GM12878 (cell line): ENCODE measurements at regions not wholly inside any gene's neighbourhood (a gene's known extent, or its start where the extent isn't known, plus 50 kb on each side); places are given as distances from the start of the nearest gene placed in this dataset.

ENCODE experiments used
- ATAC-seq: fragments of 200-7000 bp; cut with Tn5 transposase; 3 replicates; pipeline ENCODE4 v1.9.1; 2020; ENCODE audit warnings: mild to moderate bottlenecking, moderate library complexity
- BruUV-seq: library from RNA; stranded (reverse); fragments of 400-500 nt; replicated peaks from 2 replicates; lab custom pipeline; 2021; lab: Mats Ljungman, UMichigan
- CTCF ChIA-PET: fragments of 300-600 bp; sonication (Branson Sonifier 250); formaldehyde crosslinking; extraction: SDS; loops from one replicate; lab custom pipeline; 2021; ENCODE audit warnings: inconsistent platforms; lab: Yijun Ruan, JAX
- POLR2A ChIA-PET: fragments of 350-600 bp; formaldehyde crosslinking; extraction: SDS; loops from one replicate; lab custom pipeline; 2021; ENCODE audit warnings: inconsistent platforms; lab: Charles Lee
- RAD21 ChIA-PET: fragments of 300-600 bp; sonication (Branson Sonifier 250); formaldehyde crosslinking; loops from one replicate; lab custom pipeline; 2023; ENCODE audit warnings: antibody characterized with exemption; ENCODE audit not compliant: unreplicated experiment; lab: Charles Lee
- SMC1A ChIA-PET: fragments of 300-600 bp; sonication (Branson Sonifier 250); formaldehyde crosslinking; loops from one replicate; lab custom pipeline; 2023; ENCODE audit not compliant: unreplicated experiment, uncharacterized antibody; lab: Charles Lee
- DNase-seq: peaks from one replicate; pipeline ENCODE4 v3.0.0-alpha.2; 2011; ENCODE audit warnings: low read depth, low spot score
- FAIRE-seq: peaks from 3 replicates; lab custom pipeline; 2011; peaks lifted over from hg19 to GRCh38; lab: Jason Lieb, UNC
- H2AFZ ChIP-seq: 2 replicates; pipeline ENCODE4 v1.6.0; 2011; ENCODE audit warnings: low read depth, low read length, control low read depth; ENCODE audit not compliant: control insufficient read depth
- H3K27ac ChIP-seq: 2 replicates; pipeline ENCODE4 v1.5.1; 2011; ENCODE audit warnings: control low read depth; ENCODE audit not compliant: control insufficient read depth, insufficient read depth
- H3K27me3 ChIP-seq, 2 experiments: replicated peaks in 1 of 2; 2 replicates each; pipeline versions ENCODE4 v1.6.0 to v1.6.1; 2011; ENCODE audit warnings: low read length in 1 of 2; ENCODE audit not compliant: control insufficient read depth in 2 of 2, insufficient read depth in 2 of 2
- H3K36me3 ChIP-seq, 2 experiments: 2 replicates each; pipeline ENCODE4 v1.5.1; 2011; ENCODE audit warnings: low read length in 1 of 2; ENCODE audit not compliant: control insufficient read depth in 2 of 2, insufficient read depth in 2 of 2
- H3K4me1 ChIP-seq: 2 replicates; pipeline ENCODE4 v1.6.1; 2011; ENCODE audit warnings: mild to moderate bottlenecking, low read length, moderate library complexity, mixed read lengths; ENCODE audit not compliant: control insufficient read depth, insufficient read depth
- H3K4me2 ChIP-seq: 2 replicates; pipeline ENCODE4 v1.6.0; 2011; ENCODE audit warnings: control low read depth; ENCODE audit not compliant: control insufficient read depth, insufficient read depth
- H3K4me3 ChIP-seq: fragments of 200-600 bp; sonication (generic); 2 replicates; pipeline ENCODE4 v1.5.1; 2016
- H3K79me2 ChIP-seq: 2 replicates; pipeline ENCODE4 v1.6.0; 2011; ENCODE audit warnings: low read length; ENCODE audit not compliant: control insufficient read depth, insufficient read depth
- H3K9ac ChIP-seq: 2 replicates; pipeline ENCODE4 v1.8.0; 2011; ENCODE audit warnings: low read length, control low read depth, mixed read lengths; ENCODE audit not compliant: control insufficient read depth, insufficient read depth
- H3K9me3 ChIP-seq: replicated peaks from 3 replicates; pipeline ENCODE4 v1.5.1; 2011; ENCODE audit warnings: mild to moderate bottlenecking, low read length; ENCODE audit not compliant: control insufficient read depth, insufficient read depth
- H4K20me1 ChIP-seq: 2 replicates; pipeline ENCODE4 v1.6.0; 2011; ENCODE audit not compliant: control insufficient read depth, insufficient read depth
- HDAC6 ChIP-seq: fragments of 200-600 bp; sonication (generic); IDR thresholded peaks from one replicate; pipeline ENCODE4 v1.8.0; 2017; ENCODE audit warnings: antibody characterized with exemption; ENCODE audit not compliant: unreplicated experiment
- MTA2 ChIP-seq: fragments of 450-650 bp; IDR thresholded peaks from 2 replicates; pipeline ENCODE4 v1.6.1; 2016; ENCODE audit warnings: low read depth, mild to moderate bottlenecking, moderate library complexity
- NFYA ChIP-seq: IDR thresholded peaks from 2 replicates; pipeline ENCODE4 v1.6.1; 2011; ENCODE audit warnings: low read depth, mild to moderate bottlenecking, low read length, improper control_type of control experiment, borderline replicate concordance
- ZNF274 ChIP-seq: IDR thresholded peaks from one replicate; pipeline ENCODE4 v1.8.0; 2011; ENCODE audit not compliant: insufficient read length, insufficient read depth
- WGBS: methylation state at CpG from one replicate; pipeline ENCODE4 v1.1.6; 2016; ENCODE audit warnings: low lambda C conversion rate; ENCODE audit not compliant: insufficient replicate concordance, insufficient coverage; ENCODE audit errors: missing lambda C conversion rate; 5-methylcytosine and 5-hydroxymethylcytosine counted together
- in situ Hi-C: fragments of 300-500 bp; cut with MboI; formaldehyde crosslinking; loops from 9 replicates; pipeline ENCODE4 v1.14.3; 2018; ENCODE audit warnings: mixed read lengths
- intact Hi-C: fragments of 100-400 bp; cut with micrococcal nuclease; formaldehyde crosslinking; loops from one replicate; pipeline ENCODE4 v1.14.2; 2022; ENCODE audit not compliant: unreplicated experiment
- TF ChIP-seq, protein P1 (sequence below): fragments of 450-650 bp; formaldehyde crosslinking; IDR thresholded peaks from 2 replicates; pipeline ENCODE4 v1.4.0; 2022; ENCODE audit warnings: mild to moderate bottlenecking, moderate library complexity
- TF ChIP-seq, protein P2 (sequence below): fragments of 450-650 bp; IDR thresholded peaks from 2 replicates; pipeline ENCODE4 v1.6.1; 2017; ENCODE audit warnings: mild to moderate bottlenecking, moderate library complexity
- TF ChIP-seq, protein P3 (sequence below): fragments of 450-650 bp; formaldehyde crosslinking; IDR thresholded peaks from 2 replicates; pipeline ENCODE4 v1.4.0; 2020; ENCODE audit warnings: mild to moderate bottlenecking, moderate library complexity
- TF ChIP-seq, protein P4 (sequence below): fragments of 450-650 bp; IDR thresholded peaks from 2 replicates; pipeline ENCODE4 v1.6.1; 2016; ENCODE audit warnings: mild to moderate bottlenecking

DNA sequence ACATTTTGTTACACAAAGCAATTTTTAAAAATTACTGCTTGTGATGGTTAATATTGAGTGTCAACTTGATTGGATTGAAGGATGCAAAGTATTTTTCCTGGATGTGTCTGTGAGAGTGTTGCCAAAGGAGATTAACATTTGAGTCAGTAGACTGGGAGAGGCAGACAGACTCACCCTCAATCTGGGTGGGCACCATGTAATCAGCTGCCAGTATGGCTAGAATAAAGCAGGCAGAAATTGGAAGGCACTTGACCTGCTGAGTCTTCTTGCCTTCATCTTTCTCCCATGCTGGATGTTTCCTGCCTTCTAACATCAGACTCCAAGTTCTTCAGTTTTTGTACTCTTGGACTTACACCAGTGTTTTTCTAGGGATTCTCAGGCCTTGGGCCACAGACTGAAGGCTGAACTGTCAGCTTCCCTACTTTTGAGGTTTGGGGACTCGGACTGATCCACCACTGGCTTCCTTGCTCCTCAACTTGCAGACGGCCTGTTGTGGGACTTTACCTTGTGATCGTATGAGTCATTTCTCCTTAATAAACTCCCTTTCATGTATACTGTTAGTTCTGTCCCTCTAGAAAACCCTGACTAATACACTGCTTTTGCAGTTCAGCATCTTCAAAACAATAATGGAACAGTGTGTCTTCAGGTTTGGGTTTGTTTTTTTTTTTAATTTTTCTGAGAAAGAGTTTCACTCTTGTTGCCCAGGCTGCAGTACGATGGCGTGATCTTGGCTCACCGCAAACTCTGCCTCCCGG, 244.1 kb upstream of the SEMA3C start (continued):
- no peak for TF ChIP-seq MTA2

- SMC1A ChIA-PET = no interaction called here
- Histone ChIP-seq H3K79me2 (no peaks in the 10 kb centered on the region), H2AFZ (no peak overlapping the region), H4K20me1 (no peaks in the 10 kb centered on the region), H3K4me3 (no peak overlapping the region), H3K4me2 (no peak overlapping the region), H3K9me3 (no peaks in the 10 kb centered on the region), H3K27me3 (no peaks in the 10 kb centered on the region), H3K27ac (no peak overlapping the region), H3K9ac (no peak overlapping the region), H3K36me3 (no peaks in the 10 kb centered on the region), H3K4me1 (no peaks in the 10 kb centered on the region)
- BruUV-seq = no TSS peak
- 39% methylated on average over 4 of the region's 4 CpGs for WGBS
- RAD21 ChIA-PET = no interaction called here
- no peak for ATAC-seq
- FAIRE-seq = no peak
- POLR2A ChIA-PET = no interaction called here
- CTCF ChIA-PET = no interaction called here
- intact Hi-C loops = no loop called here
- no peak for DNase-seq
- in situ Hi-C loops = no loop called here
- TF ChIP-seq, protein P1, sequence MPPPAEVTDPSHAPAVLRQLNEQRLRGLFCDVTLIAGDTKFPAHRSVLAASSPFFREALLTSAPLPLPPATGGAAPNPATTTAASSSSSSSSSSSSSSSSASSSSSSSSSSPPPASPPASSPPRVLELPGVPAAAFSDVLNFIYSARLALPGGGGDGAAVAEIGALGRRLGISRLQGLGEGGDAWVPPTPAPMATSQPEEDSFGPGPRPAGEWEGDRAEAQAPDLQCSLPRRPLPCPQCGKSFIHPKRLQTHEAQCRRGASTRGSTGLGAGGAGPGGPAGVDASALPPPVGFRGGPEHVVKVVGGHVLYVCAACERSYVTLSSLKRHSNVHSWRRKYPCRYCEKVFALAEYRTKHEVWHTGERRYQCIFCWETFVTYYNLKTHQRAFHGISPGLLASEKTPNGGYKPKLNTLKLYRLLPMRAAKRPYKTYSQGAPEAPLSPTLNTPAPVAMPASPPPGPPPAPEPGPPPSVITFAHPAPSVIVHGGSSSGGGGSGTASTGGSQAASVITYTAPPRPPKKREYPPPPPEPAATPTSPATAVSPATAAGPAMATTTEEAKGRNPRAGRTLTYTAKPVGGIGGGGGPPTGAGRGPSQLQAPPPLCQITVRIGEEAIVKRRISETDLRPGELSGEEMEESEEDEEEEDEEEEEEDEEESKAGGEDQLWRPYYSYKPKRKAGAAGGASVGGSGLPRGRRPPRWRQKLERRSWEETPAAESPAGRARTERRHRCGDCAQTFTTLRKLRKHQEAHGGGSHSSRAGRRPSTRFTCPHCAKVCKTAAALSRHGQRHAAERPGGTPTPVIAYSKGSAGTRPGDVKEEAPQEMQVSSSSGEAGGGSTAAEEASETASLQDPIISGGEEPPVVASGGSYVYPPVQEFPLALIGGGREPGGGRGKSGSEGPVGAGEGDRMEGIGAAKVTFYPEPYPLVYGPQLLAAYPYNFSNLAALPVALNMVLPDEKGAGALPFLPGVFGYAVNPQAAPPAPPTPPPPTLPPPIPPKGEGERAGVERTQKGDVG = no peak
- TF ChIP-seq HDAC6 (no peak), ZNF274 (no peak), NFYA (no peak)
- TF ChIP-seq, protein P2, sequence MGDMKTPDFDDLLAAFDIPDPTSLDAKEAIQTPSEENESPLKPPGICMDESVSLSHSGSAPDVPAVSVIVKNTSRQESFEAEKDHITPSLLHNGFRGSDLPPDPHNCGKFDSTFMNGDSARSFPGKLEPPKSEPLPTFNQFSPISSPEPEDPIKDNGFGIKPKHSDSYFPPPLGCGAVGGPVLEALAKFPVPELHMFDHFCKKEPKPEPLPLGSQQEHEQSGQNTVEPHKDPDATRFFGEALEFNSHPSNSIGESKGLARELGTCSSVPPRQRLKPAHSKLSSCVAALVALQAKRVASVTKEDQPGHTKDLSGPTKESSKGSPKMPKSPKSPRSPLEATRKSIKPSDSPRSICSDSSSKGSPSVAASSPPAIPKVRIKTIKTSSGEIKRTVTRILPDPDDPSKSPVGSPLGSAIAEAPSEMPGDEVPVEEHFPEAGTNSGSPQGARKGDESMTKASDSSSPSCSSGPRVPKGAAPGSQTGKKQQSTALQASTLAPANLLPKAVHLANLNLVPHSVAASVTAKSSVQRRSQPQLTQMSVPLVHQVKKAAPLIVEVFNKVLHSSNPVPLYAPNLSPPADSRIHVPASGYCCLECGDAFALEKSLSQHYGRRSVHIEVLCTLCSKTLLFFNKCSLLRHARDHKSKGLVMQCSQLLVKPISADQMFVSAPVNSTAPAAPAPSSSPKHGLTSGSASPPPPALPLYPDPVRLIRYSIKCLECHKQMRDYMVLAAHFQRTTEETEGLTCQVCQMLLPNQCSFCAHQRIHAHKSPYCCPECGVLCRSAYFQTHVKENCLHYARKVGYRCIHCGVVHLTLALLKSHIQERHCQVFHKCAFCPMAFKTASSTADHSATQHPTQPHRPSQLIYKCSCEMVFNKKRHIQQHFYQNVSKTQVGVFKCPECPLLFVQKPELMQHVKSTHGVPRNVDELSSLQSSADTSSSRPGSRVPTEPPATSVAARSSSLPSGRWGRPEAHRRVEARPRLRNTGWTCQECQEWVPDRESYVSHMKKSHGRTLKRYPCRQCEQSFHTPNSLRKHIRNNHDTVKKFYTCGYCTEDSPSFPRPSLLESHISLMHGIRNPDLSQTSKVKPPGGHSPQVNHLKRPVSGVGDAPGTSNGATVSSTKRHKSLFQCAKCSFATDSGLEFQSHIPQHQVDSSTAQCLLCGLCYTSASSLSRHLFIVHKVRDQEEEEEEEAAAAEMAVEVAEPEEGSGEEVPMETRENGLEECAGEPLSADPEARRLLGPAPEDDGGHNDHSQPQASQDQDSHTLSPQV = no peak
- TF ChIP-seq, protein P3, sequence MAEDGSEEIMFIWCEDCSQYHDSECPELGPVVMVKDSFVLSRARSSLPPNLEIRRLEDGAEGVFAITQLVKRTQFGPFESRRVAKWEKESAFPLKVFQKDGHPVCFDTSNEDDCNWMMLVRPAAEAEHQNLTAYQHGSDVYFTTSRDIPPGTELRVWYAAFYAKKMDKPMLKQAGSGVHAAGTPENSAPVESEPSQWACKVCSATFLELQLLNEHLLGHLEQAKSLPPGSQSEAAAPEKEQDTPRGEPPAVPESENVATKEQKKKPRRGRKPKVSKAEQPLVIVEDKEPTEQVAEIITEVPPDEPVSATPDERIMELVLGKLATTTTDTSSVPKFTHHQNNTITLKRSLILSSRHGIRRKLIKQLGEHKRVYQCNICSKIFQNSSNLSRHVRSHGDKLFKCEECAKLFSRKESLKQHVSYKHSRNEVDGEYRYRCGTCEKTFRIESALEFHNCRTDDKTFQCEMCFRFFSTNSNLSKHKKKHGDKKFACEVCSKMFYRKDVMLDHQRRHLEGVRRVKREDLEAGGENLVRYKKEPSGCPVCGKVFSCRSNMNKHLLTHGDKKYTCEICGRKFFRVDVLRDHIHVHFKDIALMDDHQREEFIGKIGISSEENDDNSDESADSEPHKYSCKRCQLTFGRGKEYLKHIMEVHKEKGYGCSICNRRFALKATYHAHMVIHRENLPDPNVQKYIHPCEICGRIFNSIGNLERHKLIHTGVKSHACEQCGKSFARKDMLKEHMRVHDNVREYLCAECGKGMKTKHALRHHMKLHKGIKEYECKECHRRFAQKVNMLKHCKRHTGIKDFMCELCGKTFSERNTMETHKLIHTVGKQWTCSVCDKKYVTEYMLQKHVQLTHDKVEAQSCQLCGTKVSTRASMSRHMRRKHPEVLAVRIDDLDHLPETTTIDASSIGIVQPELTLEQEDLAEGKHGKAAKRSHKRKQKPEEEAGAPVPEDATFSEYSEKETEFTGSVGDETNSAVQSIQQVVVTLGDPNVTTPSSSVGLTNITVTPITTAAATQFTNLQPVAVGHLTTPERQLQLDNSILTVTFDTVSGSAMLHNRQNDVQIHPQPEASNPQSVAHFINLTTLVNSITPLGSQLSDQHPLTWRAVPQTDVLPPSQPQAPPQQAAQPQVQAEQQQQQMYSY (CRISPR knock-in tag) = no peak
- TF ChIP-seq, protein P4, sequence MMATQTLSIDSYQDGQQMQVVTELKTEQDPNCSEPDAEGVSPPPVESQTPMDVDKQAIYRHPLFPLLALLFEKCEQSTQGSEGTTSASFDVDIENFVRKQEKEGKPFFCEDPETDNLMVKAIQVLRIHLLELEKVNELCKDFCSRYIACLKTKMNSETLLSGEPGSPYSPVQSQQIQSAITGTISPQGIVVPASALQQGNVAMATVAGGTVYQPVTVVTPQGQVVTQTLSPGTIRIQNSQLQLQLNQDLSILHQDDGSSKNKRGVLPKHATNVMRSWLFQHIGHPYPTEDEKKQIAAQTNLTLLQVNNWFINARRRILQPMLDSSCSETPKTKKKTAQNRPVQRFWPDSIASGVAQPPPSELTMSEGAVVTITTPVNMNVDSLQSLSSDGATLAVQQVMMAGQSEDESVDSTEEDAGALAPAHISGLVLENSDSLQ = no peak
Observed at GRCh38 chr7:81162234-81162633, 243.4 kb upstream of the SEMA3C start.
